Inflammatory macrophage (primary cell): ENCODE measurements at regions not wholly inside any gene's neighbourhood (a gene's known extent, or its start where the extent isn't known, plus 50 kb on each side); places are given as distances from the start of the nearest gene placed in this dataset.
A peak's percentile ranks its signal among the peaks of the same experiment; 100 is the strongest.
"Not testable (repeated sequence)": the region's sequence is repeated elsewhere in the genome, so short reads cannot be mapped to it uniquely, and the experiment has no call there.

Source experiments
- DNase-seq, 2 donors: peaks; one replicate each; pipeline ENCODE4 v3.0.0-alpha.2; 2020 to 2022

DNA sequence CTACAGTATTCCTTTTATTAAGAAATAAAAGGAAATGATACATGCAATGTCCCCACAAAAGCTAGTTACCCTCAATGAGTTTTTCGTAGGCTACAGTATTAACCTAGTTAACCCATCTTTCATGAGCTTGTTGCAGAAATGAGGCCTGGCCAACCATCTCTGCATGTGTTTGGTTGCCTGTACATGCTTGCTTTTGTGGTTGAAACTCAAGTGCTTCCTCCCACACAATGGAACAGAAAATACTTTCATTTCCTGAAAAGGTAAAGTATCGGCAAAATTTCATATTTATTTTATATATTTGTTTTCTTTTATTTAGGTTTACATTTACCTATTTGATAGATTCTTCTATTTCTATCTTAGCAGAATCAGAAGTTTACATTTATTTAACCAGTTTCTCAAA lies 214.6 kb upstream of the FAM241A start:
- peak; percentile 35 to 38 for DNase-seq

DNA sequence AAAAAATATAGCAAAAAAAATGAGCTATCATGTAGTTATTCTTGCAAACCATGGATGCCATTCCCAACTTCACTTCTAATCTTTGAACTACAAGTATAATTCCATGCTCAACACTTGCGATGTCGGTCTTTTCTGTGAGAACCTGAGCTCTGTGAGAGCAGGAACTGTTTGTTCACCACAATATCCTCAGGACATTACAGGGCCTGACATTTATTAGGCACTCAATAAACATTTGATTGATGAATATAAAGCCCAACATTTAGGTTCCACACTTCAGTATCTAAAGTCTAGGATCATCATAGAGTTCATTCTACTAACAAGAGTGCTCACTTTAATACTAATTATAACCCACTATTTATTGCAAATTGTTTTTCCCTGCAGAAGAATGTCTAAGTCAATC lies 211.6 kb upstream of the FAM241A start:
- DNase-seq = no peak

DNA sequence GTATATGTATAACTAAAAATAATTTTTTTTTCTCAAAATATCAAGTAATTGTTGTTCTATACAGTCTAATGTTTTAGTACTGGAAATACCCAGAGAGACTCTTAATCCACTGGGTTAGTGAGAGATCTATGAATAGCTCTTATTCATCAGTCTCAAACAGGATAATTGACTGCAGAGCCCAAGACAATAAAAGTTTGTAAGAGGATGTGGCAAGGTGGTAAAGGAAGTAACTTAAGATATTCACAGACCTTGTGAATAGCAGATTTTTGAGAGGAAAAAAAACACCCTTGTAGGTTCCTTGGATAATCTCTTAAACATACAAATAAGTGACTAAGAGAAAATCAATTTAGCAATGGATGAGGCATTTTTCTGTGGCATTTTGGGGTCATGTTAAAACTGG lies 210.9 kb upstream of the FAM241A start:
- DNase-seq = no peak

DNA sequence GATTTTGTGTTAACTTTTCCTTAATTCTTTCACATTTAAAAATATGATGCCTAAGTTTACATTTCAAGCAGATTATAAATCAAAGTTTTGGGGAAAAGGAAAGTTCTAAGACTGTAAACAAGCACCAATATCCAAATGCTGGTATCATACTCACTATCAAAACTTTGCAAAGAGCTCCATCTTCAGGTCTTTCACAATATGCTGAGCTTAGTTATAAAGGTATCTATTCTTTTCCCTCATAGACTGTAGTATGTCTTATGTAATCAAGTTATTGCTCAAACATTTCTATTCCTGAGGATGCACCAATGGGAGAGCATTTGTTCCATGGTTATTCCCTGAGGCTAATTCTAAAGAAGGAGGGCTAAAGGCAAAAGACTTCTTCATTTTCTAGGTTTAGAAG lies 207.9 kb upstream of the FAM241A start:
- peak in 1 of 2 donors; percentile 35 for DNase-seq

DNA sequence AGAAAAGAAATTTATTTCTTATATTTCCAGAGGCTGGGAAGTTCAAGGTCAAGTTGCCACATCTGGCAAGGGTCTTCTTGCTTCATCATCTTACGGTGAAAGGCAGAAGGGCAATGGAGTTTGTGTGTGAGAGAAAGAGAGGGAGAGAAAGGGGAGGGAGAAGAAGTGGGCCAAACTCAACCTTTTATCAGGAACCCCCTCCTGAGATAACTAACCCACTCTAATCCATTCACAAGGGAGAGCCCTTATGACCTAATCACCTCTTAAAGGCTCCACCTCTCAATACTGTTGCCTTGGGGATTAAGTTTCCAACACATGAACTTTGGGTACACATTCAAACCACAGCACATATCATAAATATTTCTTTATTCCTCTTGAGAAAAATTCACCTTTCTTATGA lies 203.3 kb upstream of the FAM241A start:
- DNase-seq = no peak

DNA sequence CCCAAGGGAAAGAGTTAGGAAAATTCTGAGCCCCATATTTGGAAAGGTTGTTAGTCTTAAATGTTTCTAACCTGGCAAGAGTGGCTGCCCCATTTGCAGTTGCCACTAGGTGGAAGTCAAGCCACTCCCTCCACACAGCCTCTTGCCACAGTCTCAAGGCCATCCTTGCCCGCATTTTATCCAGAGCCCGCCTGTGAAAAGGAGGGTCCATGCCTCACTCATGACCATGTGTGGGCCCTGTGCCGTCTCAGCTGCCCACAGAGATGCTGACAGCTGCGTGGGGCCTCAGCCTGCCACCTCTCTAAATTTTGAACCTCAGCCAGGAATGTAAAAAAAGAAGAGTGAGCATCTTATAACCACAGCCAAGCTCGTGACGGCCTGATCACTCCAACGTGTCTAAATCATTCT lies 201.5 kb upstream of the FAM241A start:
- peak; percentile 63 to 64 for DNase-seq

DNA sequence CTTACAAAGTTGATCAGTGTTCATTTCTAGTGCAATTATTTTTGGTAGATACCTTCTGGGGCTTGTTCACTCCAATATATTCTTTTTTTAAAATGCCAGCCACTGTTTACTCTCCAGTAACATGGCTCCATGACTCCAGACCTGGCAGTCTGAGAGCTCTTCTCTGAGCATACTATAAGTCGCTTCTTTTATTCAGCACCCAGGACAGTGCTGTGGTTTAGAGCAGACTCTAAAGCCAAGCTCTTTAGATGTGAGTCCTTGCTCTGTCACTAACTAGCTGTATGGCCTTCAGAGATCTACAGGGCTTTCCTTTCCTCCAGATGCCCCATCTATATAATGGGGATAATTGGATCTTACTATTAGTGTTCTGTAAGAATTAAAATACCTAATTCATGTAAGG lies 200.2 kb upstream of the FAM241A start:
- DNase-seq = no peak

DNA sequence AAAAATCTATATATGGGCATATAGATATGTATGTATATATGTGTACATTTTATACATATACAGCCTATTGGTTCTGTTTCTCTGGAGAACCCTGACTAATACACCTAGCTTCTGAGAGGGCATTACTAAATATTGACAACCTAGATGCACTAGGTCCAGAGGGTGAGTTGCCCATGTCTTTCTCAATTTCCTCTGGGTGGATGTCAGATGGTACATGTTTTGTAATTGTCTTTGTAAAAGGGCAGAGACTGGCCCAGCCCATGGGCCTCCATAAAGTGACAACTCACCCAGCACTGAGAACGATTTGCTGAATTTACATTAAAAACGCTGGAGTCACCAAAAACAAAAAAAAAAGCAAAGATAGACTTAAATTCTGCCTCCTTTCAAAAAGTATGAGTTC lies 198.5 kb upstream of the FAM241A start:
- peak in 1 of 2 donors; percentile 59 for DNase-seq

DNA sequence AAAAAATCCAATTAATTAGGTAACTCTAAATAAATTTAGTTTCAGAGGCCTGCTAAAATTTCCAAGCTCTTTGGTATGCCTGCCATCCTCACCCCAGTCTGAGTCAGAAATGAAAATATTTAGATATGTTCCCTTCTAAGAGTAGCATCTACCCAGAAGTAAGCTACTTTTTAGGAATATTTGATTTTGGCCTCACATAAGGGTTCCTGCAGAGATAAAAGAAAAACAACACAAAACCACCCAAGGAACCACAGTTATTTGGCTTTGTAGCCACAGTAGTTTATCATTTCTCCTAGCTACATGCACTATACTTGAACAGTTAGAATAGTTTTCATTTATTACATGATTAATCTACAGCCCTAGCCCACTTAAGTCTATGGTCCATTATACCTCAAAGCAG lies 192.6 kb upstream of the FAM241A start:
- DNase-seq = no peak

DNA sequence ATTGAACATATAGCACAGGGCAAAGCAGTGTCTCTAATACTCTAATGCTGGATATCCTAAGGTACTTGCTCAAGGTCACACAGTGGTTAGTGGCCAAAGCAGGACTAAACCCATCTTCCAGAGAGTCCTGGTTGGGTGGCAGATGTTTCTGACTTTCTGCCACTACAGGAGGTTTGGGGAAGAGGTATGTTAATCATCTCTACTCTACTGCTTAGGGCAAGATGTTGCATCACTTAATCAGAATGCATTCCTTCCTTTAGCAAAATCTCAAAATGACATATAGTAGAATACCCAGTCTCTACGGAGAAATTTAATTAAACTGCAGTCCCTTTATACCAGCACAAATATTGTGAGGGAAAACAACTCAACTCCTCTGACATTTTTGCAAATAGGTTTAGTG lies 190.7 kb upstream of the FAM241A start:
- DNase-seq = no peak

DNA sequence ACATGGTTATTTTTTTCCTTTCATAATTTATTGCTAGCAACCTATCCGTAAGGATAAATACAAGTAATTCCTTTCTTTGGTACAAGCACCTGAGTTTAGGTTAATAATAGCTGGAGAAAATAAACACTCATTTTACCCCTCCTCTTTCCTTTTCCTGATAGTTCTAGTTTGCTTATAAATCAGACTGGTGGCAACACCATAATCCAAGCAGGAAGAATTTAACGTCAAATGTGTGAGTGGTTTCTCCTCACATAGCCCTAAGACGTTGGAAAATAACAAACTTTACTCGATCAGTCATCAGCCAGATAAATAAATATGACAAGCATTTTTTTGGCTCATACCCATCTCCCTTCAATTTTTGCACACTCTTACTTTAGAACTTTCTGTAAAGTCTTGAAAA lies 190.3 kb upstream of the FAM241A start:
- no peak for DNase-seq

DNA sequence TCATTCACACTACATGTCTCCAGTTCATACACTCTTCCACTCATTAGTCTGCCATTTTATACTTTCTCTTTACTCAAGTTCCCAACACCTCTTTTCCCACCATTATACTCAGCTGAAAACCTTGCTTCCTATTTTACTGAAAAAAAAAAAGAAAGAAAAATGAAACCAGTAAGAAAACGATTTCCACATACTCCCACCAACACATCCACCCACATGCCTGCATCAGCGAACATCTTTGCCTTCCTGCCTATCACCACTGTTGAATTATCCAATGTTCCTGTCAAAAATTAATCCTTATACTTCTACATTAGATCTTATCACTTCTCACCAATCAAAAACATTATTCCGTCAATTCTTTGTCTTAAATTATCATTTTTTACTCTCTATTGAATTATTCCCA lies 188.1 kb upstream of the FAM241A start:
- peak; percentile 42 to 56 for DNase-seq

DNA sequence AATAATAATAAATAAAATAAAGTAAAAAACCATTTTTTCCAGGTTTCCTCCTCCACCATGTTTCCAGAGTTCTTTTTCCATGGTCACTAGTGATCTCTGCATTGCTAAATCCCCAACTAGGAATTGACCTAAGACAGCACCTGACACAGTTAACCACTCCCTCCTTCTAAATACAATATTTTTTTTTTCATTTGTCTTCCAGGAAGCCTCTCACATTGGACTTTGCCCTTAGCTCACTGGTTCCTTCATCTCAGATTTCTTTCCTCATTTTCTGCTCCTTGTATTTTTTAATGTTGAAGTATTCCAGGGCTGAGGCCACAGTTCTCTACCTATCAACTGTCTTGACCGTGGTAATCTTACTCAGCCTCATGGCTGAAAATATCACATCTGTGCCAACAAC lies 187.3 kb upstream of the FAM241A start:
- no peak for DNase-seq

DNA sequence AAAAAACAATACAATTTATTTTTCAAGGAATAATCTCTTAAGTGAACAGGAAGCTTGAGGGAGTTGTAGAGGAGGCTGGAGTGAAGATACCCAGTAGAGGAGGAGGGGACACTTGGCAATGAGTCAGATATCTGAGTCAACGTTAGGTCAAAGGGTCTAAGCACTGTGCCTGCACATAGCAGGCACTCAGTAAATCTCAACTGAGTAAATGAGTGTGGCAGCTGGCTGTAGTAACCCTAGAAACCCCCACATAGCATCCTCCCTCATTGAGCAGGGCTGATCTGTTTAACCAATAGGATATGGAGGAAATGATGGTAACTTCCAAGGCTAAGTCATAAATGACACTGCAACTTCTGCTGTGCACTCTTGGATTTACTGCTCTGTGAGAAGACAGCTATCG lies 186.0 kb upstream of the FAM241A start:
- peak; percentile 22 to 47 for DNase-seq

DNA sequence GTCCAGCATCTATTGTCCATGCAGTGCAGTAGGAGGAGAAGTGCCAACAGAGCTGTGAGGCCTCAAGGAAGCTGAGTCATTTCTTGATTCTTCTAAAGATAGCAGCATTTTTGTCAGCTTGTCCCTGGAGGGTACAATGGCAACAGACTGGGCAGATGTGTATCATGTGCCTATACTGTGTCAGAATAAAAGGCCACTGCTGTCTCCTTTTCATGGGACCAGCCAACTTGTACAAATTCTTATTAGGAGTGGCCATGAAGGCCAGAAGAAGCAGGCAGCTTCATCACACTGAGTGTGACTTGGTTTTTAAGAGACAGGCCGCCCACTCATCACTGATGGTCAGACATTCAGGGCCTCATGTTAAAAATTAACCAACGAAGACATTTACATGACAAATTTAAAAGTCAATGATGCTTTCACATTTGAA lies 185.0 kb upstream of the FAM241A start:
- DNase-seq = peak; percentile 65

DNA sequence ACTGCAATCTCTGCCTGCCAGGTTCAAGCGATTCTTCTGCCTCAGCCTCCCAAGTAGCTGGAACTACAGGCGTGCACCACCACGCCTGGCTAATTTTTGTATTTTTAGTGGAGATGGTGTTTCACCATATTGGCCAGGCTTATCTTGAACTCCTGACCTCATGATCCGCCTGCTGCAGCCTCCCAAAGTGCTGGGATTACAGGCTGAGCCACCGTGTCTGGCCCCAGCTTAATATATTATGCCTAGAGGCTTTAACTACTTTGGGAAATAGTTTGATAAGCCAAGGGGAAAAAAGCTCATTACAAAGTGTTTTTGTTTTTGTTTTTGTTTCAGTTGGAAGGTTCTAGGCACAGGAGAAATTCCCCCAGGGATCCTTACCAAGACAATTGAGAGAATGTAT lies 184.2 kb upstream of the FAM241A start:
- not testable (repeated sequence) for DNase-seq

DNA sequence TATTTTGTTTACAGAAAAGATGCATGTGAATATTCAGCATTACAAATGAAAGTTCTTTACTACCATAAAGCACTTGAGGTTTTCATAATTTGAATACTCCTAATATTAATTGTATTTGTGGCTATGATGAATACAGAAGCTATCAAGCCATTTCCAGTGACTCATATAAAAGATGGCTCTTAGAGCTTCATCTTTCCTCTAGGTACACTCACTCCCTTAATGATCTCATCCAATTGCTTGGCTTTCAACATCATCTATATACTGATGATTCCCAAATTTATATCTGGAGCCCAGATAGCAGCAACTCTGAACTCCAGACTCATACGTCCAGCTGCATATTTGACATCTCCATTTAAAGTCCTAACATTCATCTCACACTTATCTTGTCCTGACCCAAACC lies 183.4 kb upstream of the FAM241A start:
- DNase-seq = no peak

DNA sequence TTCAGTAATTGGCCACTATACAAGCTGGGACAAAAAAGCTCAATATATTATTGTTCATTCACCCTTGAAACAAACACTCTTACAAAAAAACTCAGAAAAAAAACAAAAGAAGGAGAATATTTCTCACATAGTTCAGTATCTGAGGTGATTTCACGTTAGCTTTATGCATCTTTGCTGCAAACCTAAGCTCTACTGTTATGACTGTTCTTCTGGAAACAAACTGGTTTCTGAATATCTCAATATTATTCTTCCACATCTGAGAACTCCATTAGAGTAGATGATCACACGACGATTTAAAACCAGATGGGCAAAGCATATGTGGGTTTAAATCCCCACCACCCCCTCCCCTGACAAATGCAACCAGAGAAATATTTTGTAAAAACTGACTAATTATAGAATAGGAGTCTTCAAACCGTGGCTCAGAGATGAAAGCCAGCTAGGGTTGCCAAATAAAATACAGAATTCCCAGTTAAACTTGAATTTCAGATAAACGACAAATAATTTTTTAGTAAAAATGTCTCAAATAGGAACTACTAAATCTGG lies 182.0 kb upstream of the FAM241A start:
- DNase-seq = no peak

DNA sequence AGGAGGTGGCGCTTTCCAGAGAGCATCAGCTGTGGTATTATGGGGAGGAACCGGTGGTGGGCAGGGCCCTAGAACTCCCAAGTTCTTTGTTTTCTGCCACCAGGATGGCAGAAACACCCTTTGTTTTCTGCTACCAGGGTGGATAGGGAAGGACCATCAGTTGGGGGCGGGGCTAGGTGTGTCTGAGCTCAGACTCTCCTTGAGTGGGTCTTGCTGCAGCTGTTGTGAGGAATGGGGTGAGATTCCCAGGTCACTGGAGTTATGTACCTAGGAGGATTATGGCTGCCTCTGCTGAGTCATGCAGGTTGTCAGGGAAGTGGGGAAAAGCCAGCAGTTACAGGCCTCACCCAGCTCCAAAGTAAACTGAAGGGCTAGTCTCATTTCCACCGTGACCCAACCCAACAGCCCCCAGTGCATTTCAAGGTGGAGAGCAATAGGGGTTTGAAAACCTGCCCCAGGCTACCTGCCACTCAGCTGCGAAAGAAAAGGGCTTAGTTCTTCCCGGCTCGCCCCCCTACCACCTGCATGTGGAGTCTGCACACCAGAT lies 167.8 kb upstream of the FAM241A start:
- DNase-seq = no peak

DNA sequence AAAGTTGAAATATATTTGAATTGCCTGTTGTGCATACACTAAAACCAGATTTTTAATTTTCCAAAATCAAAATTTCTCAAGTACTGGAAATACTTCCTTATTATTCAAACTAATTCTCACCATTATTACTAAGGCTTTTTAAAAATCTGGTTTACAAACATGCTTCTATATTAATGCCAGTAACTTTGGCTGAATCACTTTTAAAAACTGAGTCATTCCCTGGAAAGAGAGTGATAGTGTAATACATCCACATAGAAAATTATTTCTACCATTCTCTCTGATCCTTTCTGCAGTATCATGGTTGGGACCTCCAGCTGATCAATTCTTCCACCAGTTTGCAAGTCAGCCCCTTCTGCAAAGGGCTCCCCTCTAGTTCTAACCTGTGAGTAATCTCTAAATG lies 165.3 kb upstream of the FAM241A start:
- no peak for DNase-seq

DNA sequence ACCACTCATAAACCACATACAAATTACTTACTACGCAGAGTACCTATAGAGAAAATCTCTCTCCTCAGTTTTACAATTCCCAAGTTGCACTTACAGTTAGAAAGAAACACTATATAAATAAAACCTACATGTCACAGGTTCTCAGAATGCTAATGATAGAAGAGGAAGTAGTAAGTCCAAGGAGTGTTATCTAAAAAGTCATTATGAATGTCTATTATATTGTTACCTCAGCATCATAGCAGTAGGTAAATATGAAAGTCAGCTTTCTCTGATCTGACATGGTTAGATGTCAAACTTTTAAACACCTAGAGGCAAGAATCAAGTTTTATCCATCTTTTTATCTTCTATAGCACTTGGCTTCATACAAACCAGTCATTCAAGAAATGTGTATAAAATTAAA lies 163.2 kb upstream of the FAM241A start:
- no peak for DNase-seq

DNA sequence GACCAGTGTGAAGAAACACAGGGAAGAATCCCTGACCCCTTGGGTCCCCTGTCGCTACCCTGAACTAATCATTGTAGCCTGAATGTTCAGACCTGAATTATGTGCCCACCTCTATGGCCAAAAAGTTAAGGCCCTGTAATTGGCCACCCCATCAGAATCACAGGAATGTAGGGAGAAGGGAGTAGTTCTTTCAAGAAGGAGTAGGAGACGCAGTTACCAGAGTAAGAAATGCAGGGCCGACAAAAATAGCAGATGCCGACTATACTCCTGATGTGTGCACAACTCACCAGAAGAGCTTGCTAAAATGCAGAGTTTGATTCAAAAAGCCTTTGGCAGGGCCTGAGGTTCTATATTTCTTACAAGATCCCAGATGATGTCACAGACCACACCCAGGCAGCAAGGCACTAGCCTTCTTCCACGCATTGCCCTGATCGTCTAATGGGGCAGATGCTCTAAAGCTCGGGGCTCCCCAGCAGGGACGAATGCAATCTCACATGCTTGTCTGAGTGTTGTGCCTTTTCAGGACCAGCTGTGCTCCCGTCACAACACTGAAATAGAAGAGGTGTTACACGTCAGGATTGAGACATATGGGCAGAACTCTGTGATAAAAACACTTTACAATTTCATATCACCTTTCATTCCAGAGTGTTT lies 161.0 kb upstream of the FAM241A start:
- DNase-seq = no peak

DNA sequence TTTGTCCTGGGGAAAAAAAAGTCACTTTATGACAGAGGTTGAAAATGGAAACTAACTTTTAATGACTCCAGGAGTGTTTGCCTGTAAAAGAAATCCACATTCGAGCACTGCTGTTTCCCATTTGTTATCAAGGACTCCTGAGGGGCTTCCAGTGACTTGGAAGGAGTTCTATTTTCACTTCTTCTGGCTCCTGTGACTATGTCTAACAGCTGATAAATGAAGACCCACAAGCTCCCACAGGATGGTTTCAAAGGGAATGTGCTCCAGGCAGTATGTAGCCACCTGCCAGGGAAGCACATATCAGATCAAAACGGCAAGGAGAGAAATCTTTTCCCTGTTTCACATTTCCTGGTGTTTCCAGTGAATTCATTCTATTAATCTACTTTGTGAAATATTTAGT lies 159.8 kb upstream of the FAM241A start:
- no peak for DNase-seq

DNA sequence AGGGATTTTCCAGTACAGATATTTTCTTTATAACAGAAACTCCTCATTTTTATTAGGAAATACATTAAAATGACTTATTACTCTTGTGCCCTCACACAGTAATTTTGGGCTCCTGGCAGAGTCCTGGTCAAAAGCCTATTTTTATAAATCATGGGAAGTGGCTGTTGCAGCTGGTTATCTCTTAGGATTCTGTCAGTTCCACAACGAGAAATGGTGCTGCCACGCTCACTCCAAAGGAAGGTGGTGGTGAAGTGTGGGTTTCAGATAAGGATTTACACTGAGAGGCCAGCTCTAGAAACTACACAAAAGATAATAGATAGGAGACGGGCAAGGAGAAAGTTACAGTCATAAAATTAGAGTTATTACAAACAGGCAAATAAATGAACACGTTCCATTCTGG lies 159.2 kb upstream of the FAM241A start:
- DNase-seq = no peak

DNA sequence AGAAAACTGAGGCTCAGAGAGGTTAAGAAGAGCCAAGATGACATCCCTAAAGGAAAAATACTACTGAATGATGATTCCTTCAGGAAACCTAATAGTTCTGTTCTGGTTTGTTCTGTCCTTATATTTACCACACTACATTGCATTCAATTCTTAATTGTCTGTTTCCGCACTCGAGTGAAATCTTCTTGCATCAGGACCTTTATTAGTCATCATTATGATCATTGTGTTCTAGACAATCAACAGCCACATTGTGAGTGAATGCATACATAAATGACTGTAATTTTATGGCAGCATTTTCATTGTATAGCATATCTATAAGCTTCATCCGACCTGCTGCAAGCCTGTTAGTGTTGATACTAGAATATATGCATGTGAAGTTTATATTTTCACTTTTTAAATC lies 156.7 kb upstream of the FAM241A start:
- no peak for DNase-seq
